Sigmoid colon (tissue), 4 donors: ENCODE measurements at regions not wholly inside any gene's neighbourhood (a gene's known extent, or its start where the extent isn't known, plus 50 kb on each side); places are given as distances from the start of the nearest gene placed in this dataset.

Experiments used
- CTCF ChIP-seq, 4 experiments: fragments of 450-650 bp in 3 of 4; fragments of 200-600 bp in 1 of 4; IDR thresholded peaks; one replicate each; pipeline ENCODE4 v1.5.1; 2016 to 2019; ENCODE audit warnings: antibody characterized with exemption in 4 of 4, mild to moderate bottlenecking in 3 of 4, moderate library complexity in 2 of 4
- EP300 ChIP-seq, 4 donors: sonication (generic); formaldehyde crosslinking; IDR thresholded peaks; one replicate each; pipeline ENCODE4 v1.6.1; 2017; ENCODE audit warnings: antibody characterized with exemption in 4 of 4
- POLR2A ChIP-seq, 2 donors: fragments of 450-650 bp; IDR thresholded peaks; one replicate each; pipeline ENCODE4 v1.6.1; 2016; ENCODE audit warnings: antibody characterized with exemption in 2 of 2, mild to moderate bottlenecking in 2 of 2, moderate library complexity in 2 of 2
- POLR2AphosphoS5 ChIP-seq, 4 donors: sonication (generic); formaldehyde crosslinking; IDR thresholded peaks; one replicate each; pipeline ENCODE4 v1.6.1; 2017; ENCODE audit warnings: antibody characterized with exemption in 4 of 4

- TF ChIP-seq EP300 (IDR thresholded peaks at IDR 0.05) (no peak), CTCF (IDR thresholded peaks at IDR 0.05) (no peak), POLR2A (IDR thresholded peaks at IDR 0.05) (no peak), POLR2AphosphoS5 (IDR thresholded peaks at IDR 0.05) (no peak)
These were observed 192.5 kb downstream of the POU4F1 start for GRCh38 chr13:78410847-78411246.
